ENCODE measurements at regions not wholly inside any gene's neighbourhood (a gene's known extent, or its start where the extent isn't known, plus 50 kb on each side); places are given as distances from the start of the nearest gene placed in this dataset.

- TF ChIP-seq CTCF (IDR thresholded peaks at IDR 0.05), result no peak
- no peak for TF ChIP-seq POLR2AphosphoS5 (IDR thresholded peaks at IDR 0.05)
Observed at GRCh38 chr1:96400089-96400488, 321.5 kb upstream of the PTBP2 start.

All from upper lobe of left lung (tissue), 4 donors.